ENCODE measurements at regions not wholly inside any gene's neighbourhood (a gene's known extent, or its start where the extent isn't known, plus 50 kb on each side); places are given as distances from the start of the nearest gene placed in this dataset.

DNA sequence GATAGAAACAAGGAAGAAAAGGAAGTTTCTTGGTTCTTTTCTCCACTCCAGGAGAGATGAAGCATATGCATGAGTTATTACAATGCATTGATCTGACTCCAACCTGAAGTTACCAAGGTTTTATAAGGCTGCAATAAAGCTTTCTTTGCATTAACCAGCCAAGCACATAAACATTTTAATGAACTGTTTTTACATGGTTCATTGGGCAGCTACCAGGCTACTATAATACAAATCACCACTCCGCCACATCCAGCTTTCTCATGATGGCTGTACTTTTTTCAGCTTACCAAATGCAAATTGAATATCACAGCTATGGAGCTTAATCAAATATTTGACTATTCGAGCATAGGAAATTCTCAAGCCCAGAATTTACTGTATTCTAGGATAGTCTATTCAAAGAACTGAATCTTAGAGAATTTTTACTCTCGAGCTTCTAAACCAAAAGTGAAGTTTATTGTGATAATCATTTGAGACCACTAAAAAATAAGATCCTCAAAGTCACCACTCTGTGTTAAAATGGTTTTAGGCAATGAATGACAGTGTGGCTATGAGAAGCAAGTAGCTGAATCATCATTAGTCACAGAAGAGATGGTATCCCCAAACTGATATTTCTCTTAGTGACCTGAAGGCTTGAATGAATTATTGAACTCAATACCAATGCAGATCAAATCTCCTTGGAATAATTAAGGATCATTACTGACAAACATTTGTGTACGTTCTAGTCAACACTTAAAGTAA is 58.6 kb upstream of the ZNF281 start:
- Histone ChIP-seq H3K9me1 (ENCODE audit: control insufficient read depth, insufficient read depth, low read length) (no peaks in the 10 kb centered on the region), H3K27me3 (ENCODE audit: control insufficient read depth in 2 of 2, insufficient read depth in 2 of 2, low read length in 2 of 2) (peaks cover 10 to 26% of the 10 kb centered on the region in 2 experiments; a peak in 4 of 5 replicates), H3K4me1 (replicated peaks in 1 of 2; ENCODE audit: control insufficient read depth in 2 of 2, insufficient read depth in 2 of 2, low read length in 2 of 2) (no peaks in the 10 kb centered on the region), H3K36me3 (ENCODE audit: control insufficient read depth, insufficient read depth, low read length) (no peaks in the 10 kb centered on the region), H3K4me3 (no peak overlapping the region), H3K27ac (ENCODE audit: extremely low read depth, low read depth, low read length) (no peak overlapping the region), H3K4me2 (ENCODE audit: insufficient read depth, low read length) (no peak overlapping the region), H3K79me2 (ENCODE audit: control insufficient read depth, insufficient read depth, low read length) (no peaks in the 10 kb centered on the region), H3K9ac (ENCODE audit: insufficient read depth in 1 of 2, low read depth in 2 of 2, low read length in 2 of 2) (no peak overlapping the region), H4K20me1 (replicated peaks; ENCODE audit: control insufficient read depth, insufficient read depth, low read length) (no peaks in the 10 kb centered on the region), H3K9me3 (replicated peaks; ENCODE audit: control insufficient read depth, insufficient read depth, low read depth, low read length) (no peaks in the 10 kb centered on the region), H2AFZ (ENCODE audit: low read depth, low read length) (no peak overlapping the region)
- intact Hi-C loops (cut with micrococcal nuclease) (no loop called here), in situ Hi-C loops (cut with MboI) (no loop called here)
- no peak for ATAC-seq
- 1% methylated on average over 4 of the region's 4 CpGs for WGBS (ENCODE audit: insufficient coverage, low coverage, missing lambda C conversion rate)
- no TSS peak for BruUV-seq (replicated peaks)
- ChIA-PET CTCF (ENCODE audit: low intra/inter-chr PET ratio) (no interaction called here), POLR2A (no interaction called here)
- no peak for DNase-seq (ENCODE audit: extremely low read depth in 1 of 4, low spot score in 3 of 4)
- FAIRE-seq: no peak
- TF ChIP-seq HMG20B (CRISPR knock-in tag; IDR thresholded peaks at IDR 0.05): no peak
- TF ChIP-seq PHB (CRISPR knock-in tag; IDR thresholded peaks at IDR 0.05): no peak
- peak; percentile 44; the same call in 1 of the 2 replicates for TF ChIP-seq C11orf30 (IDR thresholded peaks at IDR 0.05; ENCODE audit: low read depth)
- TF ChIP-seq, protein P1, sequence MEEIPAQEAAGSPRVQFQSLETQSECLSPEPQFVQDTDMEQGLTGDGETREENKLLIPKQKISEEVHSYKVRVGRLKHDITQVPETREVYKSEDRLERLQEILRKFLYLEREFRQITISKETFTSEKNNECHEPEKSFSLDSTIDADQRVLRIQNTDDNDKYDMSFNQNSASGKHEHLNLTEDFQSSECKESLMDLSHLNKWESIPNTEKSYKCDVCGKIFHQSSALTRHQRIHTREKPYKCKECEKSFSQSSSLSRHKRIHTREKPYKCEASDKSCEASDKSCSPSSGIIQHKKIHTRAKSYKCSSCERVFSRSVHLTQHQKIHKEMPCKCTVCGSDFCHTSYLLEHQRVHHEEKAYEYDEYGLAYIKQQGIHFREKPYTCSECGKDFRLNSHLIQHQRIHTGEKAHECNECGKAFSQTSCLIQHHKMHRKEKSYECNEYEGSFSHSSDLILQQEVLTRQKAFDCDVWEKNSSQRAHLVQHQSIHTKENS (CRISPR knock-in tag; IDR thresholded peaks at IDR 0.05): no peak
- TF ChIP-seq MAFG (tag; conservative IDR thresholded peaks at IDR 0.05): peak; percentile 37; the same call in 1 of the 2 replicates
- TF ChIP-seq ZC3H8 (IDR thresholded peaks at IDR 0.05): no peak
- TF ChIP-seq ZNF12 (CRISPR knock-in tag; IDR thresholded peaks at IDR 0.05): no peak
- no peak for TF ChIP-seq FUS (optimal IDR thresholded peaks at IDR 0.05; ENCODE audit: low read depth, low read length)
- TF ChIP-seq, protein P2, sequence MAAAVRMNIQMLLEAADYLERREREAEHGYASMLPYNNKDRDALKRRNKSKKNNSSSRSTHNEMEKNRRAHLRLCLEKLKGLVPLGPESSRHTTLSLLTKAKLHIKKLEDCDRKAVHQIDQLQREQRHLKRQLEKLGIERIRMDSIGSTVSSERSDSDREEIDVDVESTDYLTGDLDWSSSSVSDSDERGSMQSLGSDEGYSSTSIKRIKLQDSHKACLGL (CRISPR knock-in tag; IDR thresholded peaks at IDR 0.05; ENCODE audit: borderline replicate concordance, poor library complexity, severe bottlenecking): no peak
- TF ChIP-seq, protein P3, sequence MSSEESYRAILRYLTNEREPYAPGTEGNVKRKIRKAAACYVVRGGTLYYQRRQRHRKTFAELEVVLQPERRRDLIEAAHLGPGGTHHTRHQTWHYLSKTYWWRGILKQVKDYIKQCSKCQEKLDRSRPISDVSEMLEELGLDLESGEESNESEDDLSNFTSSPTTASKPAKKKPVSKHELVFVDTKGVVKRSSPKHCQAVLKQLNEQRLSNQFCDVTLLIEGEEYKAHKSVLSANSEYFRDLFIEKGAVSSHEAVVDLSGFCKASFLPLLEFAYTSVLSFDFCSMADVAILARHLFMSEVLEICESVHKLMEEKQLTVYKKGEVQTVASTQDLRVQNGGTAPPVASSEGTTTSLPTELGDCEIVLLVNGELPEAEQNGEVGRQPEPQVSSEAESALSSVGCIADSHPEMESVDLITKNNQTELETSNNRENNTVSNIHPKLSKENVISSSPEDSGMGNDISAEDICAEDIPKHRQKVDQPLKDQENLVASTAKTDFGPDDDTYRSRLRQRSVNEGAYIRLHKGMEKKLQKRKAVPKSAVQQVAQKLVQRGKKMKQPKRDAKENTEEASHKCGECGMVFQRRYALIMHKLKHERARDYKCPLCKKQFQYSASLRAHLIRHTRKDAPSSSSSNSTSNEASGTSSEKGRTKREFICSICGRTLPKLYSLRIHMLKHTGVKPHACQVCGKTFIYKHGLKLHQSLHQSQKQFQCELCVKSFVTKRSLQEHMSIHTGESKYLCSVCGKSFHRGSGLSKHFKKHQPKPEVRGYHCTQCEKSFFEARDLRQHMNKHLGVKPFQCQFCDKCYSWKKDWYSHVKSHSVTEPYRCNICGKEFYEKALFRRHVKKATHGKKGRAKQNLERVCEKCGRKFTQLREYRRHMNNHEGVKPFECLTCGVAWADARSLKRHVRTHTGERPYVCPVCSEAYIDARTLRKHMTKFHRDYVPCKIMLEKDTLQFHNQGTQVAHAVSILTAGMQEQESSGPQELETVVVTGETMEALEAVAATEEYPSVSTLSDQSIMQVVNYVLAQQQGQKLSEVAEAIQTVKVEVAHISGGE (CRISPR knock-in tag; IDR thresholded peaks at IDR 0.05): no peak
- TF ChIP-seq ZNF589 (CRISPR knock-in tag; IDR thresholded peaks at IDR 0.05; ENCODE audit: low read depth): no peak
- no peak for TF ChIP-seq TCFL5 (CRISPR knock-in tag; conservative IDR thresholded peaks at IDR 0.05)
- TF ChIP-seq FOSL1 (tag; conservative IDR thresholded peaks at IDR 0.05): peak; percentile 83
- TF ChIP-seq, protein P4, sequence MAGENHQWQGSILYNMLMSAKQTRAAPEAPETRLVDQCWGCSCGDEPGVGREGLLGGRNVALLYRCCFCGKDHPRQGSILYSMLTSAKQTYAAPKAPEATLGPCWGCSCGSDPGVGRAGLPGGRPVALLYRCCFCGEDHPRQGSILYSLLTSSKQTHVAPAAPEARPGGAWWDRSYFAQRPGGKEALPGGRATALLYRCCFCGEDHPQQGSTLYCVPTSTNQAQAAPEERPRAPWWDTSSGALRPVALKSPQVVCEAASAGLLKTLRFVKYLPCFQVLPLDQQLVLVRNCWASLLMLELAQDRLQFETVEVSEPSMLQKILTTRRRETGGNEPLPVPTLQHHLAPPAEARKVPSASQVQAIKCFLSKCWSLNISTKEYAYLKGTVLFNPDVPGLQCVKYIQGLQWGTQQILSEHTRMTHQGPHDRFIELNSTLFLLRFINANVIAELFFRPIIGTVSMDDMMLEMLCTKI (IDR thresholded peaks at IDR 0.05; ENCODE audit: partially characterized antibody): no peak
- TF ChIP-seq ZNF41 (CRISPR knock-in tag; conservative IDR thresholded peaks at IDR 0.05): no peak
- TF ChIP-seq NFE2 (IDR thresholded peaks at IDR 0.05; ENCODE audit: low read depth): 0 out of 2 replicates have a peak, but pooled peaks have one; percentile 29
- TF ChIP-seq ZNF316 (IDR thresholded peaks at IDR 0.05): peak; percentile 44; the same call in 1 of the 2 replicates

All from K562 (cell line).